Endothelial cell (in vitro differentiated cells): ENCODE measurements at regions not wholly inside any gene's neighbourhood (a gene's known extent, or its start where the extent isn't known, plus 50 kb on each side); places are given as distances from the start of the nearest gene placed in this dataset.

ENCODE experiments used
- DNase-seq: peaks from one replicate; pipeline ENCODE4 v3.0.0; 2021; ENCODE audit warnings: low spot score
- H3K27ac Mint-ChIP-seq: one replicate; pipeline ENCODE4 v1.8.0; 2021; ENCODE audit warnings: mixed read lengths, inconsistent platforms; ENCODE audit not compliant: unreplicated experiment
- H3K27me3 Mint-ChIP-seq: one replicate; pipeline ENCODE4 v1.8.0; 2021; ENCODE audit warnings: mild to moderate bottlenecking, moderate library complexity, mixed read lengths, inconsistent platforms; ENCODE audit not compliant: unreplicated experiment
- H3K36me3 Mint-ChIP-seq: one replicate; pipeline ENCODE4 v1.8.0; 2021; ENCODE audit warnings: mild to moderate bottlenecking, low read depth, mixed read lengths, inconsistent platforms; ENCODE audit not compliant: unreplicated experiment
- H3K4me1 Mint-ChIP-seq: one replicate; pipeline ENCODE4 v1.8.0; 2021; ENCODE audit warnings: mild to moderate bottlenecking, mixed read lengths, inconsistent platforms; ENCODE audit not compliant: unreplicated experiment
- H3K4me3 Mint-ChIP-seq: one replicate; pipeline ENCODE4 v1.8.0; 2021; ENCODE audit warnings: mild to moderate bottlenecking, mixed read lengths, inconsistent platforms; ENCODE audit not compliant: unreplicated experiment
- H3K9me3 Mint-ChIP-seq: one replicate; pipeline ENCODE4 v1.8.0; 2021; ENCODE audit warnings: mixed read lengths, inconsistent platforms; ENCODE audit not compliant: unreplicated experiment
- TF ChIP-seq, protein P1 (sequence below): fragments of 200-600 bp; sonication (generic); IDR thresholded peaks from one replicate; pipeline ENCODE4 v1.5.0; 2021; ENCODE audit warnings: antibody characterized with exemption; ENCODE audit not compliant: unreplicated experiment

GRCh38 chr6:48057601-48058000, 53.4 kb downstream of the PTCHD4 start:
- TF ChIP-seq, protein P1, sequence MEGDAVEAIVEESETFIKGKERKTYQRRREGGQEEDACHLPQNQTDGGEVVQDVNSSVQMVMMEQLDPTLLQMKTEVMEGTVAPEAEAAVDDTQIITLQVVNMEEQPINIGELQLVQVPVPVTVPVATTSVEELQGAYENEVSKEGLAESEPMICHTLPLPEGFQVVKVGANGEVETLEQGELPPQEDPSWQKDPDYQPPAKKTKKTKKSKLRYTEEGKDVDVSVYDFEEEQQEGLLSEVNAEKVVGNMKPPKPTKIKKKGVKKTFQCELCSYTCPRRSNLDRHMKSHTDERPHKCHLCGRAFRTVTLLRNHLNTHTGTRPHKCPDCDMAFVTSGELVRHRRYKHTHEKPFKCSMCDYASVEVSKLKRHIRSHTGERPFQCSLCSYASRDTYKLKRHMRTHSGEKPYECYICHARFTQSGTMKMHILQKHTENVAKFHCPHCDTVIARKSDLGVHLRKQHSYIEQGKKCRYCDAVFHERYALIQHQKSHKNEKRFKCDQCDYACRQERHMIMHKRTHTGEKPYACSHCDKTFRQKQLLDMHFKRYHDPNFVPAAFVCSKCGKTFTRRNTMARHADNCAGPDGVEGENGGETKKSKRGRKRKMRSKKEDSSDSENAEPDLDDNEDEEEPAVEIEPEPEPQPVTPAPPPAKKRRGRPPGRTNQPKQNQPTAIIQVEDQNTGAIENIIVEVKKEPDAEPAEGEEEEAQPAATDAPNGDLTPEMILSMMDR, result no peak
- DNase-seq, result no peak
- Mint-ChIP-seq H3K36me3 (peaks cover 38% of the 10 kb centered on the region), H3K27ac (no peak overlapping the region), H3K4me3 (no peak overlapping the region), H3K4me1 (peaks cover 3% of the 10 kb centered on the region), H3K27me3 (no peaks in the 10 kb centered on the region), H3K9me3 (no peaks in the 10 kb centered on the region)

GRCh38 chr6:48048451-48049146, 62.4 kb downstream of the PTCHD4 start:
- Mint-ChIP-seq H3K4me1 (no peaks in the 10 kb centered on the region), H3K4me3 (no peak overlapping the region), H3K36me3 (peaks cover 3% of the 10 kb centered on the region), H3K27me3 (no peaks in the 10 kb centered on the region), H3K27ac (no peak overlapping the region), H3K9me3 (no peaks in the 10 kb centered on the region)
- TF ChIP-seq, protein P1, result no peak
- DNase-seq, result no peak

- H3K9me3 Mint-ChIP-seq, result no peaks in the 10 kb centered on the region
- peaks cover 8% of the 10 kb centered on the region for H3K4me1 Mint-ChIP-seq
- H3K36me3 Mint-ChIP-seq, result no peaks in the 10 kb centered on the region
- H3K27me3 Mint-ChIP-seq, result peaks cover 1% of the 10 kb centered on the region
- DNase-seq, result no peak
- no peak overlapping the region for H3K27ac Mint-ChIP-seq
- TF ChIP-seq, protein P1, result no peak
- no peak overlapping the region for H3K4me3 Mint-ChIP-seq
Observed at GRCh38 chr6:48041894-48042293, 69.1 kb downstream of the PTCHD4 start.

DNA sequence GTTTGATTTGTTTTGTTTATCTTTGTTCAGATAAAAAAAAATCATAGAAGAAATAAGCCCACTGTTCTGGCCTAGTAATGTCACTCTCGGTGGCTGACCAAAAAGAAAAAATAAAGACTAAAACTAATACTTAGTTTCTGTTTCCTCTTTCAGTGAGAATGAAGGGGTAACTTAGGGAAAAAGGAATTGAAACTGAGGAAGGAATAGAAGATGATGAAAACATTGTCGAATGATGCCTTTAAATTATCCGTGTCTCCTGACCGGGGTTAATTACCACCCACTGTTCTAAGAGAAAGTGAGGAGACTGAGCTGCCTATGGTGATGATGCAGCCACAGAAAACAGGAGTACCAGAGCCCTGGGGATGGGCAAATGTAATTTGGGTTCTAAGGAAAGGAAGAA, 73.1 kb downstream of the PTCHD4 start:
- peaks cover 8% of the 10 kb centered on the region for H3K4me1 Mint-ChIP-seq

DNA sequence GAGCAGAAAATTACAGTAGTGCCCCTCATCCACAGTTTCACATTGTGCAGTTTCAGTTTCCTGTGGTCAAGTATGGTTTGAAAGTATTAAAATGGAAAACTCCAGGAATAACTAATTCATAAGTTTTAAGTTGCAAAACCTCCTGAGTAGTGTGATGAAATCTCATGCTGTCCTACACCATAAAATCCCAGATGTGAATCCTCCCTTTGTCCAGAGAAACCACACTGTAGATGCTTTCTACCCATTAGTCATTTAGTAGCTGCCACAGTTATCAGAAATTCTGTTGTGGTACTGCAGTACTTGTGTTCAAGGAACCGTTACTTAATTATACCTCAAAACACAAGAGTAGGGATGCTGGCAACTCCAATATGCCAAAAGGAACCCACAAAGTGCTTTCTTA, 74.7 kb downstream of the PTCHD4 start:
- Mint-ChIP-seq H3K27ac (no peak overlapping the region), H3K36me3 (no peaks in the 10 kb centered on the region), H3K9me3 (no peaks in the 10 kb centered on the region), H3K4me3 (no peak overlapping the region), H3K4me1 (peaks cover 9% of the 10 kb centered on the region), H3K27me3 (peaks cover 1% of the 10 kb centered on the region)
- TF ChIP-seq, protein P1, result no peak
- no peak for DNase-seq

More for the DNA sequence above, 73.1 kb downstream of the PTCHD4 start:
- H3K27me3 Mint-ChIP-seq, result peaks cover 1% of the 10 kb centered on the region
- no peaks in the 10 kb centered on the region for H3K36me3 Mint-ChIP-seq
- H3K4me3 Mint-ChIP-seq, result no peak overlapping the region
- TF ChIP-seq, protein P1, result no peak
- DNase-seq, result no peak
- H3K9me3 Mint-ChIP-seq, result no peaks in the 10 kb centered on the region
- H3K27ac Mint-ChIP-seq, result no peak overlapping the region
